Breast epithelium (tissue), 3 donors: ENCODE measurements at regions not wholly inside any gene's neighbourhood (a gene's known extent, or its start where the extent isn't known, plus 50 kb on each side); places are given as distances from the start of the nearest gene placed in this dataset.

Experiments used
- POLR2A ChIP-seq: fragments of 450-650 bp; IDR thresholded peaks from one replicate; pipeline ENCODE4 v1.6.1; 2016; ENCODE audit warnings: antibody characterized with exemption, mild to moderate bottlenecking, moderate library complexity
- POLR2AphosphoS5 ChIP-seq, 3 donors: sonication (generic); formaldehyde crosslinking; IDR thresholded peaks; one replicate each; pipeline ENCODE4 v1.6.1; 2017; ENCODE audit warnings: antibody characterized with exemption in 3 of 3
- TF ChIP-seq, protein P1 (sequence below), 3 donors: fragments of 450-650 bp; IDR thresholded peaks; one replicate each; pipeline ENCODE4 v1.5.1; 2016 to 2017; ENCODE audit warnings: antibody characterized with exemption in 3 of 3, mild to moderate bottlenecking in 3 of 3, moderate library complexity in 3 of 3

- TF ChIP-seq, protein P1, sequence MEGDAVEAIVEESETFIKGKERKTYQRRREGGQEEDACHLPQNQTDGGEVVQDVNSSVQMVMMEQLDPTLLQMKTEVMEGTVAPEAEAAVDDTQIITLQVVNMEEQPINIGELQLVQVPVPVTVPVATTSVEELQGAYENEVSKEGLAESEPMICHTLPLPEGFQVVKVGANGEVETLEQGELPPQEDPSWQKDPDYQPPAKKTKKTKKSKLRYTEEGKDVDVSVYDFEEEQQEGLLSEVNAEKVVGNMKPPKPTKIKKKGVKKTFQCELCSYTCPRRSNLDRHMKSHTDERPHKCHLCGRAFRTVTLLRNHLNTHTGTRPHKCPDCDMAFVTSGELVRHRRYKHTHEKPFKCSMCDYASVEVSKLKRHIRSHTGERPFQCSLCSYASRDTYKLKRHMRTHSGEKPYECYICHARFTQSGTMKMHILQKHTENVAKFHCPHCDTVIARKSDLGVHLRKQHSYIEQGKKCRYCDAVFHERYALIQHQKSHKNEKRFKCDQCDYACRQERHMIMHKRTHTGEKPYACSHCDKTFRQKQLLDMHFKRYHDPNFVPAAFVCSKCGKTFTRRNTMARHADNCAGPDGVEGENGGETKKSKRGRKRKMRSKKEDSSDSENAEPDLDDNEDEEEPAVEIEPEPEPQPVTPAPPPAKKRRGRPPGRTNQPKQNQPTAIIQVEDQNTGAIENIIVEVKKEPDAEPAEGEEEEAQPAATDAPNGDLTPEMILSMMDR (IDR thresholded peaks at IDR 0.05): no peak
- no peak for TF ChIP-seq POLR2A
- no peak for TF ChIP-seq POLR2AphosphoS5 (IDR thresholded peaks at IDR 0.05)
Measured at GRCh38 chr4:127015667-127016117, 617.1 kb upstream of the INTU start.
